ENCODE measurements at regions not wholly inside any gene's neighbourhood (a gene's known extent, or its start where the extent isn't known, plus 50 kb on each side); places are given as distances from the start of the nearest gene placed in this dataset.

DNA sequence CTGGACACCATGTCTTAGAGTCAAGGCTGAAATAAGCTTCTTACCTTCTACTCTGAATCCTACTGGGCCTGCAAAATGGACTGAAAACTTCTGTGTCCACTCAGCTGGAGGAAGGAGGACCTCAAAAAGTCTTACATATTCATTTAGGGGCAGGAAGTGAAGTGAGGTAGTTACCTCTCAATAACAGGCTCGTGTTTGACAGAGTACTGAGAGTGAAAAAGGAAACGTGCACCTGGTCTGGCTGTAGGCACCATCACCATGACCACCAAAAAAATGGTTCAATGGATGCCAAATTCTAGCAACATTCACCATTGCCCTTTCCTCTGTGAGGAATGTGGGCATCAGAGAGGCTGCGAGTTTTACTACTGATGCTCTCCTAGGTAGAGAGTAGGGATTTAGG is 176.2 kb downstream of the RFC3 start:
- no peak overlapping the region for H3K4me3 Mint-ChIP-seq (ENCODE audit: unreplicated experiment)
- TF ChIP-seq, protein P1, sequence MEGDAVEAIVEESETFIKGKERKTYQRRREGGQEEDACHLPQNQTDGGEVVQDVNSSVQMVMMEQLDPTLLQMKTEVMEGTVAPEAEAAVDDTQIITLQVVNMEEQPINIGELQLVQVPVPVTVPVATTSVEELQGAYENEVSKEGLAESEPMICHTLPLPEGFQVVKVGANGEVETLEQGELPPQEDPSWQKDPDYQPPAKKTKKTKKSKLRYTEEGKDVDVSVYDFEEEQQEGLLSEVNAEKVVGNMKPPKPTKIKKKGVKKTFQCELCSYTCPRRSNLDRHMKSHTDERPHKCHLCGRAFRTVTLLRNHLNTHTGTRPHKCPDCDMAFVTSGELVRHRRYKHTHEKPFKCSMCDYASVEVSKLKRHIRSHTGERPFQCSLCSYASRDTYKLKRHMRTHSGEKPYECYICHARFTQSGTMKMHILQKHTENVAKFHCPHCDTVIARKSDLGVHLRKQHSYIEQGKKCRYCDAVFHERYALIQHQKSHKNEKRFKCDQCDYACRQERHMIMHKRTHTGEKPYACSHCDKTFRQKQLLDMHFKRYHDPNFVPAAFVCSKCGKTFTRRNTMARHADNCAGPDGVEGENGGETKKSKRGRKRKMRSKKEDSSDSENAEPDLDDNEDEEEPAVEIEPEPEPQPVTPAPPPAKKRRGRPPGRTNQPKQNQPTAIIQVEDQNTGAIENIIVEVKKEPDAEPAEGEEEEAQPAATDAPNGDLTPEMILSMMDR (IDR thresholded peaks at IDR 0.05; ENCODE audit: insufficient read depth in 1 of 2, low read depth in 1 of 2, low read length in 1 of 2, severe bottlenecking in 1 of 2, unreplicated experiment in 1 of 2) = no peak
- H3K9me3 ChIP-seq = no peaks in the 10 kb centered on the region
- peaks cover 4% of the 10 kb centered on the region for H3K4me1 Mint-ChIP-seq (ENCODE audit: low read depth, unreplicated experiment)
- H3K4me1 ChIP-seq = no peaks in the 10 kb centered on the region
- DNase-seq = no peak
- no TSS peak for BruUV-seq (replicated peaks)
- no peak overlapping the region for H3K27ac Mint-ChIP-seq (ENCODE audit: unreplicated experiment)
- H3K27me3 ChIP-seq (replicated peaks; ENCODE audit: control insufficient read depth, insufficient read depth, low read length) = no peaks in the 10 kb centered on the region
- ChIA-PET POLR2A (no interaction called here), CTCF (no interaction called here)
- H3K4me3 ChIP-seq (ENCODE audit: low read depth, low read length) = no peak overlapping the region
- no peaks in the 10 kb centered on the region for H3K36me3 ChIP-seq (ENCODE audit: control insufficient read depth, insufficient read depth, low read length)
- H3K27me3 Mint-ChIP-seq (ENCODE audit: insufficient read depth, unreplicated experiment) = no peaks in the 10 kb centered on the region
- H3K9me3 Mint-ChIP-seq (ENCODE audit: unreplicated experiment) = peaks cover 5% of the 10 kb centered on the region
- intact Hi-C loops (cut with micrococcal nuclease; ENCODE audit: unreplicated experiment) = loop anchor here (5.0 kb wide), 1 partner anchor 62 kb away; no protein-coding TSS in a partner anchor
- H3K36me3 Mint-ChIP-seq (ENCODE audit: insufficient read depth, unreplicated experiment) = no peaks in the 10 kb centered on the region

DNA sequence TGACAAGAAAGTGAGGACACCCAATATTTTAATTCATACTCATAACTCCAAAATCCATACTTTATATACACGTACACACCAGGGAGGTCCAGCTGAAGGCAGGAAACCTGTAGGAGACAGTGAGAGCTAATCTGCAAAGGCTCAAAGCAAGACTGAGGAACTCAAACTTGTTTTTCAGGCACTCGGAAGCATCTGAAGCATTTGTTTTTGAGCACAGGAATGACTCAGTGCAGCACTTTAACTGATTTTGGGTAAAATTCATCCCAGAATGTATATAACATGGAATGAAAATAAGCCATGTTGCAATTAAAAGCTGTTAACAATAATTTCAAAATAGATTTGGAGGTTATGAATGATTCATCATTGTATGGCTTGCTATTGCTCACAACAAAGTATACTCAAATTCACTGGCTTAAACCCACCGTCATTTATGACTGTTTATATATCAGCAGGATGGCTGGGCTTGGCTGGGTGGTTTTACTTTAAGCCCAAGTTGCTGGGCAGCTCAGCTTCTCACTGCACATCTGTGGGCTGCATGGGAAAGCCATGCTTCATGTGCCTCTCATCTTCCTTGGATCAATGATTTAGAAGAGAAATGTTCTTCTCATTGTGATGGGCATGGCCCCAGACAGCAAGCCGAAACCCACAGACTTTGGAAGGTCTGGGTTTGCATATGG is 177.0 kb downstream of the RFC3 start:
- Mint-ChIP-seq H3K4me1 (ENCODE audit: low read depth, unreplicated experiment) (peaks cover 4% of the 10 kb centered on the region), H3K27ac (ENCODE audit: unreplicated experiment) (no peak overlapping the region), H3K4me3 (ENCODE audit: unreplicated experiment) (no peak overlapping the region), H3K27me3 (ENCODE audit: insufficient read depth, unreplicated experiment) (no peaks in the 10 kb centered on the region), H3K36me3 (ENCODE audit: insufficient read depth, unreplicated experiment) (no peaks in the 10 kb centered on the region), H3K9me3 (ENCODE audit: unreplicated experiment) (peaks cover 5% of the 10 kb centered on the region)
- no peaks in the 10 kb centered on the region for H3K4me1 ChIP-seq
- H3K36me3 ChIP-seq (ENCODE audit: control insufficient read depth, insufficient read depth, low read length) = no peaks in the 10 kb centered on the region
- ChIA-PET CTCF (no interaction called here), POLR2A (no interaction called here)
- no peaks in the 10 kb centered on the region for H3K27me3 ChIP-seq (replicated peaks; ENCODE audit: control insufficient read depth, insufficient read depth, low read length)
- TF ChIP-seq, protein P1 (IDR thresholded peaks at IDR 0.05; ENCODE audit: insufficient read depth in 1 of 2, low read depth in 1 of 2, low read length in 1 of 2, severe bottlenecking in 1 of 2, unreplicated experiment in 1 of 2) = no peak
- no peaks in the 10 kb centered on the region for H3K9me3 ChIP-seq
- no peak overlapping the region for H3K4me3 ChIP-seq (ENCODE audit: low read depth, low read length)
- intact Hi-C loops (cut with micrococcal nuclease; ENCODE audit: unreplicated experiment) = loop anchor here (5.0 kb wide), 1 partner anchor 63 kb away; no protein-coding TSS in a partner anchor
- BruUV-seq (replicated peaks) = no TSS peak
- no peak for DNase-seq

DNA sequence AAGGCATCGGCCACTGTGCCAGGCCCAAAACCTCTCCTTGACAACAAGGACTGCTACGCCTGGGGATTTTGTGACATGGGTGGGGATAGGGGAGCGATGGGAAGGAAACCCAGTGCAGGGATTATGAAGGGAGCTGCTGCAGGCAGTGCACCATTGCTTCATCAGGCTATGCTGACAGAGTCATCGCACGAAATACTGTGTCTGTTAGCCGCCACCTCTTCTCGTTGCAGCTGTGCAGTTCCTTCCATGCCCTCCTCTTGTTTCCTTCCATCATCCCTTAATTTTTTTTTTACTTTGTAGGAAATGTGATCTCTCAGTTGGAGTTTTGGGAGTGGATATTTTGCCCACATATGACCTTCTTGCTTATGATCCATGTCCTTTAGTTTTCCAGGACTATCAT is 178.7 kb downstream of the RFC3 start:
- ChIA-PET POLR2A (no interaction called here), CTCF (no interaction called here)
- Histone ChIP-seq H3K4me3 (ENCODE audit: low read depth, low read length) (no peak overlapping the region), H3K27me3 (replicated peaks; ENCODE audit: control insufficient read depth, insufficient read depth, low read length) (no peaks in the 10 kb centered on the region), H3K4me1 (0 out of 2 replicates have a peak, but pooled peaks cover 7% of the 10 kb centered on the region), H3K36me3 (ENCODE audit: control insufficient read depth, insufficient read depth, low read length) (no peaks in the 10 kb centered on the region), H3K9me3 (no peaks in the 10 kb centered on the region)
- Mint-ChIP-seq H3K36me3 (ENCODE audit: insufficient read depth, unreplicated experiment) (no peaks in the 10 kb centered on the region), H3K4me1 (ENCODE audit: low read depth, unreplicated experiment) (peaks cover 12% of the 10 kb centered on the region), H3K4me3 (ENCODE audit: unreplicated experiment) (no peak overlapping the region), H3K9me3 (ENCODE audit: unreplicated experiment) (peaks cover 5% of the 10 kb centered on the region), H3K27me3 (ENCODE audit: insufficient read depth, unreplicated experiment) (no peaks in the 10 kb centered on the region), H3K27ac (ENCODE audit: unreplicated experiment) (no peak overlapping the region)
- BruUV-seq (replicated peaks) = no TSS peak
- no peak for DNase-seq
- TF ChIP-seq, protein P1 (IDR thresholded peaks at IDR 0.05; ENCODE audit: insufficient read depth in 1 of 2, low read depth in 1 of 2, low read length in 1 of 2, severe bottlenecking in 1 of 2, unreplicated experiment in 1 of 2) = no peak
- intact Hi-C loops (cut with micrococcal nuclease; ENCODE audit: unreplicated experiment) = no loop called here

All from Caco-2 (cell line).